ENCODE measurements at regions not wholly inside any gene's neighbourhood (a gene's known extent, or its start where the extent isn't known, plus 50 kb on each side); places are given as distances from the start of the nearest gene placed in this dataset.

DNA sequence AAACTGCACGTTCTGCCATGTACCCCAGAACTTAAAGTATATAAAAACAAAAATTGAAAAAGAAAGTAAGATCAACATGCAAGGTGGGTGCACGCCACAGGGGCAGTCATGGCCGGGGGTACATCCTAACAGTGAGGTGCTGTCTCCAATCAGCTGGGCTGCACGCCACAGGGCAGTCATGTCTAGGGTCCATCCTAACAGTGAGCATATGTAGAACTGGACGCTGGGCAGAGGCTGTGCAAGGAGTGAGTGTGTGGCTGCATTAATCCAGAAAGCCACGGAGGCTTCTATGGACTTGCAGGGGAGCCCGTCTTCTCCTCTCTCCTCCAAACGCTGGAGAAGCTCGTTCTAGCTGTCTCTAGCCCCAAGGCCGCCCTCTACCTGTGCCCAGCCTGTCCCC, 1105.0 kb downstream of the BRD1 start:
- H3K4me1 ChIP-seq (ENCODE audit: control insufficient read depth in 1 of 2, low read depth in 2 of 2): no peaks in the 10 kb centered on the region
- no peak for DNase-seq (ENCODE audit: low spot score)
- H3K27me3 ChIP-seq (replicated peaks; ENCODE audit: insufficient read depth): no peaks in the 10 kb centered on the region
- no peak overlapping the region for H3K27ac ChIP-seq
- H3K4me3 ChIP-seq: no peak overlapping the region
- no peak for ATAC-seq (ENCODE audit: insufficient number of reproducible peaks, low FRiP score, low read depth)
- TF ChIP-seq, protein P1, sequence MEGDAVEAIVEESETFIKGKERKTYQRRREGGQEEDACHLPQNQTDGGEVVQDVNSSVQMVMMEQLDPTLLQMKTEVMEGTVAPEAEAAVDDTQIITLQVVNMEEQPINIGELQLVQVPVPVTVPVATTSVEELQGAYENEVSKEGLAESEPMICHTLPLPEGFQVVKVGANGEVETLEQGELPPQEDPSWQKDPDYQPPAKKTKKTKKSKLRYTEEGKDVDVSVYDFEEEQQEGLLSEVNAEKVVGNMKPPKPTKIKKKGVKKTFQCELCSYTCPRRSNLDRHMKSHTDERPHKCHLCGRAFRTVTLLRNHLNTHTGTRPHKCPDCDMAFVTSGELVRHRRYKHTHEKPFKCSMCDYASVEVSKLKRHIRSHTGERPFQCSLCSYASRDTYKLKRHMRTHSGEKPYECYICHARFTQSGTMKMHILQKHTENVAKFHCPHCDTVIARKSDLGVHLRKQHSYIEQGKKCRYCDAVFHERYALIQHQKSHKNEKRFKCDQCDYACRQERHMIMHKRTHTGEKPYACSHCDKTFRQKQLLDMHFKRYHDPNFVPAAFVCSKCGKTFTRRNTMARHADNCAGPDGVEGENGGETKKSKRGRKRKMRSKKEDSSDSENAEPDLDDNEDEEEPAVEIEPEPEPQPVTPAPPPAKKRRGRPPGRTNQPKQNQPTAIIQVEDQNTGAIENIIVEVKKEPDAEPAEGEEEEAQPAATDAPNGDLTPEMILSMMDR (IDR thresholded peaks at IDR 0.05): no peak
- no peaks in the 10 kb centered on the region for H3K36me3 ChIP-seq
- peaks cover 9% of the 10 kb centered on the region for H3K9me3 ChIP-seq

DNA sequence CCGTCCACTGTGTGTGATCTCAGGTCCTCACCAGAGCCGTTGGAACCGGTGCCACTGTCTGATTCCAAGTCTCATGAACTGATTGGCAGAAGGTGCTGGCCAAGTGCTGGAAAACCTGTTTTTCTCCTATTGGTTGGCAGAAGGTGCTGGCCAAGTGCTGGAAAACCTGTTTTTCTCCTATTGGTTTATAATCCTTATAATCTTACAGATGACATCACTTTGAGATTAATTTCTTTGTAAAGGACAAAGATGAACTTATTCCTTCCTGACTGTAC, 1106.3 kb downstream of the BRD1 start:
- Histone ChIP-seq H3K9me3 (no peaks in the 10 kb centered on the region), H3K27me3 (replicated peaks; ENCODE audit: insufficient read depth) (no peaks in the 10 kb centered on the region), H3K4me1 (ENCODE audit: control insufficient read depth in 1 of 2, low read depth in 2 of 2) (no peaks in the 10 kb centered on the region), H3K27ac (no peak overlapping the region), H3K36me3 (no peaks in the 10 kb centered on the region), H3K4me3 (no peak overlapping the region)
- DNase-seq (ENCODE audit: low spot score): no peak
- TF ChIP-seq, protein P1 (IDR thresholded peaks at IDR 0.05): no peak
- no peak for ATAC-seq (ENCODE audit: insufficient number of reproducible peaks, low FRiP score, low read depth)

DNA sequence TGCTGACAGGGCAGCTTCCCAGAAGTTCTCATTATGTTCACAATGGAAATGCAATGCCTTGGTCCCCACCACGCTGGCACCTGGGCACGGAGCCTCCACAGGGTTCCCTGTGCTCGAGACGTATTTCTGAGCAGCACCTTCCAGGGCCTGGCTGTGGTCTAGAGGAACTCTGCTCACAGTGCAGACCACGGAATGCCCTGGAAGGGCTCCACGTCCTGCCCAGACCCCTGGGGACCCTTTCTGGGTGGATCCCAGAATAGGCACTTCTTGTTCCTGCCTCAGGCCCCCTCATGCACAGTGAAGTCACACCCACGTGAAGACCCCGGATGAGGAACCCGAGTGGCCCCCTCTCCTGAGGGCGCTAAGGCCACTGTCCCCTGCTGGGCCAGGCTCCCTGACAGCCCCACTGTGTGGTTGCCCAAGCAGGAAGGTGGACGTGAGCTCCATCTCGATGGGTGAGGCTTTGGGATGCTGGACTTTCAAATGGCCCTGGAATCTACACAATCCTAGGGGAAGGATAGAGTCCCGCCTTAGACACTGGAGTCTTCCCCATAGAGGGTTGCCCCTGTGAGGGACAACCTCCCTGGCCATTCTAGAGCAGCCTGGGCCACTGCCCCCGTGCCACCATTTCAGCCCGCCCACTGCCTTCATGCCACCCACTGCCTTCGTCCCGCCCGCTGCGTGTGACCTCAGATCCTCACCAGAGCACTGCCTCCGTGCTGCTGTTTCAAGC, 1106.8 kb downstream of the BRD1 start:
- no peak for ATAC-seq (ENCODE audit: insufficient number of reproducible peaks, low FRiP score, low read depth)
- TF ChIP-seq, protein P1 (IDR thresholded peaks at IDR 0.05): no peak

DNA sequence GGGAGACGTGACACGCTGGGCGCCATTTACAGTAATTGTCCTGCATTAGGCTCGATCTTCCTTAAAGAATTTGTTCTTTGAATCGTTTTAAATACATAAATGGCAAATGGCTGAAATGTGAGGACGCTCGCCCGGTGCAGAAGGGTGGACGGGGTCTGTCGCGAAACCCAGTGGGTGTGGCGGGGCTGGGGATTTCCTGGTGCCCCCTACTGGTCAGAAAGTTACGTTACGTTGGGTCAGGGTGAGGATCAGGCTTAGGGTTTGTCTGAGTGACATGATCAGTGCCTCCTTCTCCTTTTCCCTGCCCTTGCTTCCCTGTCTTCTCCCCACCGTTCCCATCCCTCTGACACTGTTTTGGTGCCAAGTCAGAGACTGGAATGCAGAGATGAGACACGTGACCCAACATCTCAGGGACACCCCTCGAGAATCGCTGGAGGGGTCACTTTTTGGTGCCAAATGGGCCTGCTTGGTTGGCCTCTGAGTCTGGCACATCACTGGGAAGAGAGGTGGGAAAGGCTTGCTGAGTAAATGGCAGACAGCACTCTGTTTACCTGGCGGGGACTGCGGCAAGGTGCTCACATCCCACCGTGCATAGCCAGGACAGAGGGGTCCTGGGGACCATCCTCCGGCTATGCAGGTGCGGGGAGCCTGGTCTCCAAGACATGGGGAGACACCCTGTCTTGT, 1107.6 kb downstream of the BRD1 start:
- Histone ChIP-seq H3K27me3 (replicated peaks; ENCODE audit: insufficient read depth) (no peaks in the 10 kb centered on the region), H3K36me3 (no peaks in the 10 kb centered on the region), H3K4me3 (no peak overlapping the region), H3K4me1 (ENCODE audit: control insufficient read depth in 1 of 2, low read depth in 2 of 2) (no peaks in the 10 kb centered on the region), H3K9me3 (no peaks in the 10 kb centered on the region), H3K27ac (no peak overlapping the region)
- no peak for DNase-seq (ENCODE audit: low spot score)
- ATAC-seq (ENCODE audit: insufficient number of reproducible peaks, low FRiP score, low read depth): no peak
- TF ChIP-seq, protein P1 (IDR thresholded peaks at IDR 0.05): no peak

More for the DNA sequence above, 1106.8 kb downstream of the BRD1 start:
- DNase-seq (ENCODE audit: low spot score): no peak
- Histone ChIP-seq H3K4me1 (ENCODE audit: control insufficient read depth in 1 of 2, low read depth in 2 of 2) (no peaks in the 10 kb centered on the region), H3K36me3 (no peaks in the 10 kb centered on the region), H3K27me3 (replicated peaks; ENCODE audit: insufficient read depth) (no peaks in the 10 kb centered on the region), H3K27ac (no peak overlapping the region), H3K4me3 (no peak overlapping the region), H3K9me3 (no peaks in the 10 kb centered on the region)

DNA sequence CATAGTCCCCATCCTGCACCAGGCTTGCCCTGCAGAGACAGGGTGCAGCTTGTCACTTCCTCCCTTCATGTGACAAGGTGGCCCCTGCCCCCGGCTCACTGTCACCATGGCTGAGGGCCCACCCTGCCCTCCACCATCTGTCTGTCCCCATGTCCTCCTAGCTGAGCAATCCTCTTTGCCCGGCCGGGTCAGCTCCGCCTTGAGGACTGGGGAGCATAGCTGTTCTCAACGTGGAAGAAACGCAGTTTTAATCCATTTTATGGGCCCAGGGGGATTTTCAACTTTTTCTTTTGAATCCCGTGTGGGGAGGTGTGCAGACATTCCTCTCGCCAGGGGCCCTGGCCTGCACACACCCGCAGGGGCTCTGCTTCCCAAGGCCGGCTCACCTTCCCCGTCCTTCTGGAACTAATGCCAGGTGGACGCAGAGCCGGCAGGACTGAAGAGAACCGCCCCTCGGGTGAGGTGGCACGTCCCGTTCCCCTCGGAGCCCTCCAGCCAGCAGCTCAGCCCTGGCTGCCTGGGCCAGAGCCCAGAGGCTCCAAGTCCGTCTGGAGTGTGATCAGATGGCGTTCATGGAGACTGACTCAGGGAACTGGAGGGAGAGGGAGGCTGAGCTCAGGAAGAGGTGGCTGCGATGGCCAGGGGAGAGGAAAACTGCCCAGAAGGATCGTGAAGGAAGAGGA, 1108.7 kb downstream of the BRD1 start:
- ATAC-seq (ENCODE audit: insufficient number of reproducible peaks, low FRiP score, low read depth): no peak
- H3K36me3 ChIP-seq: peaks cover 2% of the 10 kb centered on the region
- no peak overlapping the region for H3K27ac ChIP-seq
- TF ChIP-seq, protein P1 (IDR thresholded peaks at IDR 0.05): no peak
- no peaks in the 10 kb centered on the region for H3K27me3 ChIP-seq (replicated peaks; ENCODE audit: insufficient read depth)
- H3K9me3 ChIP-seq: peaks cover 2% of the 10 kb centered on the region
- H3K4me3 ChIP-seq: no peak overlapping the region
- no peaks in the 10 kb centered on the region for H3K4me1 ChIP-seq (ENCODE audit: control insufficient read depth in 1 of 2, low read depth in 2 of 2)
- no peak for DNase-seq (ENCODE audit: low spot score)
